GM23338 (cell line): ENCODE measurements at regions not wholly inside any gene's neighbourhood (a gene's known extent, or its start where the extent isn't known, plus 50 kb on each side); places are given as distances from the start of the nearest gene placed in this dataset.

Experiments
- ATAC-seq: fragments of 200-7000 bp; cut with Tn5 transposase; 3 replicates; pipeline ENCODE4 v1.9.1; 2020
- DNase-seq: peaks from one replicate; pipeline ENCODE4 v3.0.0-alpha.2; 2015; ENCODE audit warnings: low spot score
- H2AFZ ChIP-seq: fragments of 200-600 bp; sonication (generic); 2 replicates; pipeline ENCODE4 v1.8.0; 2016; ENCODE audit warnings: antibody characterized with exemption, mild to moderate bottlenecking, moderate library complexity
- H3F3A ChIP-seq: fragments of 200-600 bp; sonication (generic); replicated peaks from 2 replicates; pipeline ENCODE4 v1.8.0; 2017; ENCODE audit warnings: antibody characterized with exemption, mixed run types, low read depth
- H3K27ac ChIP-seq: fragments of 200-600 bp; sonication (generic); 2 replicates; pipeline ENCODE4 v1.6.1; 2016; ENCODE audit warnings: low read depth
- H3K27me3 ChIP-seq: fragments of 200-600 bp; sonication (generic); 2 replicates; pipeline ENCODE4 v1.8.0; 2016; ENCODE audit warnings: mild to moderate bottlenecking, mixed run types, moderate library complexity; ENCODE audit not compliant: insufficient read depth
- H3K36me3 ChIP-seq: fragments of 200-600 bp; sonication (generic); 2 replicates; pipeline ENCODE4 v1.8.0; 2016; ENCODE audit warnings: mild to moderate bottlenecking; ENCODE audit not compliant: insufficient read depth
- H3K4me1 ChIP-seq: fragments of 200-600 bp; sonication (generic); 2 replicates; pipeline ENCODE4 v1.8.0; 2016; ENCODE audit warnings: mild to moderate bottlenecking, moderate library complexity; ENCODE audit not compliant: insufficient read depth
- H3K4me2 ChIP-seq: fragments of 200-600 bp; sonication (generic); 2 replicates; pipeline ENCODE4 v1.7.1; 2017; ENCODE audit warnings: mixed run types
- H3K4me3 ChIP-seq: fragments of 200-600 bp; sonication (generic); 2 replicates; pipeline ENCODE4 v1.6.1; 2016; ENCODE audit warnings: mixed run types
- H3K79me2 ChIP-seq: fragments of 200-600 bp; sonication (generic); replicated peaks from 2 replicates; pipeline ENCODE4 v1.8.0; 2017; ENCODE audit warnings: mild to moderate bottlenecking; ENCODE audit not compliant: insufficient read depth
- H3K9me2 ChIP-seq: fragments of 200-600 bp; sonication (generic); 2 replicates; pipeline ENCODE4 v1.8.0; 2017; ENCODE audit not compliant: insufficient read depth
- H4K20me1 ChIP-seq: fragments of 200-600 bp; sonication (generic); replicated peaks from 2 replicates; pipeline ENCODE4 v1.8.0; 2017; ENCODE audit warnings: mild to moderate bottlenecking; ENCODE audit not compliant: insufficient read depth
- H3K27ac Mint-ChIP-seq: 2 replicates; pipeline ENCODE4 v1.8.0; 2020; ENCODE audit warnings: inconsistent platforms, mild to moderate bottlenecking, moderate library complexity, mixed read lengths
- H3K27me3 Mint-ChIP-seq: 3 replicates; pipeline ENCODE4 v1.8.0; 2022; ENCODE audit warnings: low read depth, mild to moderate bottlenecking, moderate library complexity, mixed read lengths, inconsistent platforms; ENCODE audit not compliant: insufficient read depth, poor library complexity
- H3K36me3 Mint-ChIP-seq: 3 replicates; pipeline ENCODE4 v1.8.0; 2021; ENCODE audit warnings: low read depth, mild to moderate bottlenecking, inconsistent platforms, moderate library complexity, mixed read lengths
- H3K4me1 Mint-ChIP-seq: 3 replicates; pipeline ENCODE4 v1.8.0; 2020; ENCODE audit warnings: mild to moderate bottlenecking, inconsistent platforms, mixed read lengths
- H3K4me3 Mint-ChIP-seq: 3 replicates; pipeline ENCODE4 v1.8.0; 2021; ENCODE audit warnings: moderate library complexity, mild to moderate bottlenecking, inconsistent platforms, mixed read lengths
- H3K9me3 Mint-ChIP-seq: 3 replicates; pipeline ENCODE4 v1.8.0; 2020; ENCODE audit warnings: moderate library complexity, mild to moderate bottlenecking, inconsistent platforms, mixed read lengths
- CREB1 ChIP-seq: fragments of 250-450 bp; sonication (Bioruptor Pico); IDR thresholded peaks from 2 replicates; pipeline ENCODE4 v1.5.0; 2020; ENCODE audit warnings: low read depth, mild to moderate bottlenecking, moderate library complexity
- ETS1 ChIP-seq: IDR thresholded peaks from 2 replicates; pipeline ENCODE4 v1.6.1; 2016; ENCODE audit warnings: antibody characterized with exemption
- EZH2 ChIP-seq: fragments of 200-600 bp; sonication (generic); IDR thresholded peaks from one replicate; pipeline ENCODE4 v1.8.0; 2017; ENCODE audit warnings: antibody characterized with exemption, mild to moderate bottlenecking, low read depth; ENCODE audit not compliant: unreplicated experiment
- EZH2phosphoT487 ChIP-seq: fragments of 200-600 bp; sonication (generic); IDR thresholded peaks from one replicate; pipeline ENCODE4 v1.8.1; 2018; ENCODE audit warnings: antibody characterized with exemption; ENCODE audit not compliant: unreplicated experiment
- JUNB ChIP-seq: IDR thresholded peaks from one replicate; pipeline ENCODE4 v1.6.1; 2016; ENCODE audit warnings: antibody characterized with exemption; ENCODE audit not compliant: unreplicated experiment
- NANOG ChIP-seq: IDR thresholded peaks from 2 replicates; pipeline ENCODE4 v1.6.1; 2016; ENCODE audit warnings: antibody characterized with exemption, borderline replicate concordance
- POLR2AphosphoS5 ChIP-seq: IDR thresholded peaks from 2 replicates; pipeline ENCODE4 v1.6.1; 2016; ENCODE audit warnings: antibody characterized with exemption, low read depth
- REST ChIP-seq: IDR thresholded peaks from one replicate; pipeline ENCODE4 v1.6.1; 2018; ENCODE audit warnings: antibody characterized with exemption; ENCODE audit not compliant: unreplicated experiment
- STAT1 ChIP-seq: IDR thresholded peaks from one replicate; pipeline ENCODE4 v1.6.1; 2016; ENCODE audit warnings: antibody characterized with exemption; ENCODE audit not compliant: unreplicated experiment
- ZNF114 ChIP-seq: fragments of 250-450 bp; sonication (Bioruptor Pico); IDR thresholded peaks from 2 replicates; pipeline ENCODE4 v1.5.0; 2020; ENCODE audit warnings: mild to moderate bottlenecking, moderate library complexity
- ZNF331 ChIP-seq: fragments of 250-450 bp; sonication (Bioruptor Pico); IDR thresholded peaks from 2 replicates; pipeline ENCODE4 v1.5.0; 2020; ENCODE audit warnings: low read depth, mild to moderate bottlenecking, moderate library complexity
- TF ChIP-seq, protein P1 (sequence below), 2 experiments: fragments of 200-600 bp in 1 of 2; sonication (generic) in 1 of 2; conservative IDR thresholded peaks; 2 replicates each; pipeline versions ENCODE4 v1.5.1 to v1.6.1; 2016 to 2017; ENCODE audit warnings: antibody characterized with exemption in 2 of 2, low read depth in 2 of 2, mild to moderate bottlenecking in 2 of 2, moderate library complexity in 1 of 2
- TF ChIP-seq, protein P2 (sequence below): fragments of 250-450 bp; sonication (Bioruptor Pico); IDR thresholded peaks from 2 replicates; pipeline ENCODE4 v1.5.0; 2020; ENCODE audit warnings: mild to moderate bottlenecking, moderate library complexity

DNA sequence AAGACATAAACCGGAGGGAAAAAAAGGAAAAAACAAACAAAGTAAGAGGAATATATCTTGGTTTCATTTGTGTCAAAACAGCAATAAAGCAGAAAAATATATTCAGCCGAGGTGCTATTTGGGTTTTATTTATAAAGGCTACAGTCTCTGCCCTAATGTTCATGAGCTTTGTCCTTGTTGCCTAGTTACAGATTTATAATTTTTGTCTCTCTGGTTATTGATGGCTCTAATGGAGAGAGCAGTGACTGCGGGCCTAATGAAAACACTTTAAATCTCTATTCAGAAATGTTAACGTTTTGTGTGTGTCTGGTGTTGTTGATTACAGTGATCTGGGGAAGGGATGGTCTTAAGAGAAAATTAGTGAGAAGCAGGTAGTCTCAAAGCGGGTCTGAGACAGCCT is 854.0 kb upstream of the LRRTM1 start:
- no peak for DNase-seq
- Mint-ChIP-seq H3K27me3 (no peaks in the 10 kb centered on the region), H3K4me1 (no peaks in the 10 kb centered on the region), H3K36me3 (no peaks in the 10 kb centered on the region), H3K4me3 (no peak overlapping the region), H3K27ac (no peak overlapping the region), H3K9me3 (no peaks in the 10 kb centered on the region)
- no peak for TF ChIP-seq EZH2phosphoT487
- TF ChIP-seq, protein P1, sequence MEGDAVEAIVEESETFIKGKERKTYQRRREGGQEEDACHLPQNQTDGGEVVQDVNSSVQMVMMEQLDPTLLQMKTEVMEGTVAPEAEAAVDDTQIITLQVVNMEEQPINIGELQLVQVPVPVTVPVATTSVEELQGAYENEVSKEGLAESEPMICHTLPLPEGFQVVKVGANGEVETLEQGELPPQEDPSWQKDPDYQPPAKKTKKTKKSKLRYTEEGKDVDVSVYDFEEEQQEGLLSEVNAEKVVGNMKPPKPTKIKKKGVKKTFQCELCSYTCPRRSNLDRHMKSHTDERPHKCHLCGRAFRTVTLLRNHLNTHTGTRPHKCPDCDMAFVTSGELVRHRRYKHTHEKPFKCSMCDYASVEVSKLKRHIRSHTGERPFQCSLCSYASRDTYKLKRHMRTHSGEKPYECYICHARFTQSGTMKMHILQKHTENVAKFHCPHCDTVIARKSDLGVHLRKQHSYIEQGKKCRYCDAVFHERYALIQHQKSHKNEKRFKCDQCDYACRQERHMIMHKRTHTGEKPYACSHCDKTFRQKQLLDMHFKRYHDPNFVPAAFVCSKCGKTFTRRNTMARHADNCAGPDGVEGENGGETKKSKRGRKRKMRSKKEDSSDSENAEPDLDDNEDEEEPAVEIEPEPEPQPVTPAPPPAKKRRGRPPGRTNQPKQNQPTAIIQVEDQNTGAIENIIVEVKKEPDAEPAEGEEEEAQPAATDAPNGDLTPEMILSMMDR (conservative IDR thresholded peaks at IDR 0.05; ENCODE audit: low read depth in 2 of 2), result no peak
- no peak for TF ChIP-seq JUNB
- TF ChIP-seq, protein P2, sequence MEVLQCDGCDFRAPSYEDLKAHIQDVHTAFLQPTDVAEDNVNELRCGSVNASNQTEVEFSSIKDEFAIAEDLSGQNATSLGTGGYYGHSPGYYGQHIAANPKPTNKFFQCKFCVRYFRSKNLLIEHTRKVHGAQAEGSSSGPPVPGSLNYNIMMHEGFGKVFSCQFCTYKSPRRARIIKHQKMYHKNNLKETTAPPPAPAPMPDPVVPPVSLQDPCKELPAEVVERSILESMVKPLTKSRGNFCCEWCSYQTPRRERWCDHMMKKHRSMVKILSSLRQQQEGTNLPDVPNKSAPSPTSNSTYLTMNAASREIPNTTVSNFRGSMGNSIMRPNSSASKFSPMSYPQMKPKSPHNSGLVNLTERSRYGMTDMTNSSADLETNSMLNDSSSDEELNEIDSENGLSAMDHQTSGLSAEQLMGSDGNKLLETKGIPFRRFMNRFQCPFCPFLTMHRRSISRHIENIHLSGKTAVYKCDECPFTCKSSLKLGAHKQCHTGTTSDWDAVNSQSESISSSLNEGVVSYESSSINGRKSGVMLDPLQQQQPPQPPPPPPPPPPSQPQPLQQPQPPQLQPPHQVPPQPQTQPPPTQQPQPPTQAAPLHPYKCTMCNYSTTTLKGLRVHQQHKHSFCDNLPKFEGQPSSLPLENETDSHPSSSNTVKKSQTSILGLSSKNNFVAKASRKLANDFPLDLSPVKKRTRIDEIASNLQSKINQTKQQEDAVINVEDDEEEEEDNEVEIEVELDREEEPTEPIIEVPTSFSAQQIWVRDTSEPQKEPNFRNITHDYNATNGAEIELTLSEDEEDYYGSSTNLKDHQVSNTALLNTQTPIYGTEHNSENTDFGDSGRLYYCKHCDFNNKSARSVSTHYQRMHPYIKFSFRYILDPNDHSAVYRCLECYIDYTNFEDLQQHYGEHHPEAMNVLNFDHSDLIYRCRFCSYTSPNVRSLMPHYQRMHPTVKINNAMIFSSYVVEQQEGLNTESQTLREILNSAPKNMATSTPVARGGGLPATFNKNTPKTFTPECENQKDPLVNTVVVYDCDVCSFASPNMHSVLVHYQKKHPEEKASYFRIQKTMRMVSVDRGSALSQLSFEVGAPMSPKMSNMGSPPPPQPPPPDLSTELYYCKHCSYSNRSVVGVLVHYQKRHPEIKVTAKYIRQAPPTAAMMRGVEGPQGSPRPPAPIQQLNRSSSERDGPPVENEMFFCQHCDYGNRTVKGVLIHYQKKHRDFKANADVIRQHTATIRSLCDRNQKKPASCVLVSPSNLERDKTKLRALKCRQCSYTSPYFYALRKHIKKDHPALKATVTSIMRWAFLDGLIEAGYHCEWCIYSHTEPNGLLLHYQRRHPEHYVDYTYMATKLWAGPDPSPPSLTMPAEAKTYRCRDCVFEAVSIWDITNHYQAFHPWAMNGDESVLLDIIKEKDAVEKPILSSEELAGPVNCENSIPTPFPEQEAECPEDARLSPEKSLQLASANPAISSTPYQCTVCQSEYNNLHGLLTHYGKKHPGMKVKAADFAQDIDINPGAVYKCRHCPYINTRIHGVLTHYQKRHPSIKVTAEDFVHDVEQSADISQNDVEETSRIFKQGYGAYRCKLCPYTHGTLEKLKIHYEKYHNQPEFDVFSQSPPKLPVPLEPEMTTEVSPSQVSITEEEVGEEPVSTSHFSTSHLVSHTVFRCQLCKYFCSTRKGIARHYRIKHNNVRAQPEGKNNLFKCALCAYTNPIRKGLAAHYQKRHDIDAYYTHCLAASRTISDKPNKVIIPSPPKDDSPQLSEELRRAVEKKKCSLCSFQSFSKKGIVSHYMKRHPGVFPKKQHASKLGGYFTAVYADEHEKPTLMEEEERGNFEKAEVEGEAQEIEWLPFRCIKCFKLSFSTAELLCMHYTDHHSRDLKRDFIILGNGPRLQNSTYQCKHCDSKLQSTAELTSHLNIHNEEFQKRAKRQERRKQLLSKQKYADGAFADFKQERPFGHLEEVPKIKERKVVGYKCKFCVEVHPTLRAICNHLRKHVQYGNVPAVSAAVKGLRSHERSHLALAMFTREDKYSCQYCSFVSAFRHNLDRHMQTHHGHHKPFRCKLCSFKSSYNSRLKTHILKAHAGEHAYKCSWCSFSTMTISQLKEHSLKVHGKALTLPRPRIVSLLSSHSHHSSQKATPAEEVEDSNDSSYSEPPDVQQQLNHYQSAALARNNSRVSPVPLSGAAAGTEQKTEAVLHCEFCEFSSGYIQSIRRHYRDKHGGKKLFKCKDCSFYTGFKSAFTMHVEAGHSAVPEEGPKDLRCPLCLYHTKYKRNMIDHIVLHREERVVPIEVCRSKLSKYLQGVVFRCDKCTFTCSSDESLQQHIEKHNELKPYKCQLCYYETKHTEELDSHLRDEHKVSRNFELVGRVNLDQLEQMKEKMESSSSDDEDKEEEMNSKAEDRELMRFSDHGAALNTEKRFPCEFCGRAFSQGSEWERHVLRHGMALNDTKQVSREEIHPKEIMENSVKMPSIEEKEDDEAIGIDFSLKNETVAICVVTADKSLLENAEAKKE (CRISPR knock-in tag), result no peak
- TF ChIP-seq EZH2, result no peak
- TF ChIP-seq POLR2AphosphoS5, result no peak
- TF ChIP-seq NANOG, result no peak
- no peak for TF ChIP-seq STAT1
- no peak for TF ChIP-seq ETS1
- TF ChIP-seq CREB1, result no peak
- TF ChIP-seq ZNF331 (CRISPR knock-in tag), result no peak
- no peak for TF ChIP-seq REST
- TF ChIP-seq ZNF114 (CRISPR knock-in tag), result no peak
- no peak overlapping the region for H3K4me3 ChIP-seq
- no peaks in the 10 kb centered on the region for H3K27me3 ChIP-seq
- ATAC-seq, result no peak
- no peak overlapping the region for H3K4me2 ChIP-seq
- H3K9me2 ChIP-seq, result no peaks in the 10 kb centered on the region
- H2AFZ ChIP-seq, result no peak overlapping the region
- no peaks in the 10 kb centered on the region for H3F3A ChIP-seq
- no peaks in the 10 kb centered on the region for H3K4me1 ChIP-seq
- H3K79me2 ChIP-seq, result no peaks in the 10 kb centered on the region
- no peaks in the 10 kb centered on the region for H4K20me1 ChIP-seq
- H3K27ac ChIP-seq, result no peak overlapping the region
- no peaks in the 10 kb centered on the region for H3K36me3 ChIP-seq
